T-helper 2 cell treated with Interferon-gamma antibody and Interleukin-4, amounts not matched to agents 5 μg/mL and 100 μg/mL, for 36 hours (primary cell): ENCODE measurements at regions not wholly inside any gene's neighbourhood (a gene's known extent, or its start where the extent isn't known, plus 50 kb on each side); places are given as distances from the start of the nearest gene placed in this dataset.

ENCODE experiments used
- DNase-seq: peaks from one replicate; pipeline ENCODE4 v3.0.0; 2021; ENCODE audit warnings: low spot score
- H3K27ac Mint-ChIP-seq: one replicate; pipeline ENCODE4 v1.8.0; 2021; ENCODE audit warnings: mild to moderate bottlenecking, mixed read lengths
- H3K27me3 Mint-ChIP-seq: one replicate; pipeline ENCODE4 v1.8.0; 2021; ENCODE audit warnings: low read depth, mixed read lengths
- H3K36me3 Mint-ChIP-seq: one replicate; pipeline ENCODE4 v1.8.0; 2021; ENCODE audit warnings: low read depth, mixed read lengths
- H3K4me1 Mint-ChIP-seq: one replicate; pipeline ENCODE4 v1.8.0; 2021; ENCODE audit warnings: low read depth, mixed read lengths
- H3K4me3 Mint-ChIP-seq: one replicate; pipeline ENCODE4 v1.8.0; 2022; ENCODE audit warnings: mild to moderate bottlenecking, moderate library complexity, mixed read lengths
- H3K9me3 Mint-ChIP-seq: one replicate; pipeline ENCODE4 v1.8.0; 2021; ENCODE audit warnings: mixed read lengths

DNA sequence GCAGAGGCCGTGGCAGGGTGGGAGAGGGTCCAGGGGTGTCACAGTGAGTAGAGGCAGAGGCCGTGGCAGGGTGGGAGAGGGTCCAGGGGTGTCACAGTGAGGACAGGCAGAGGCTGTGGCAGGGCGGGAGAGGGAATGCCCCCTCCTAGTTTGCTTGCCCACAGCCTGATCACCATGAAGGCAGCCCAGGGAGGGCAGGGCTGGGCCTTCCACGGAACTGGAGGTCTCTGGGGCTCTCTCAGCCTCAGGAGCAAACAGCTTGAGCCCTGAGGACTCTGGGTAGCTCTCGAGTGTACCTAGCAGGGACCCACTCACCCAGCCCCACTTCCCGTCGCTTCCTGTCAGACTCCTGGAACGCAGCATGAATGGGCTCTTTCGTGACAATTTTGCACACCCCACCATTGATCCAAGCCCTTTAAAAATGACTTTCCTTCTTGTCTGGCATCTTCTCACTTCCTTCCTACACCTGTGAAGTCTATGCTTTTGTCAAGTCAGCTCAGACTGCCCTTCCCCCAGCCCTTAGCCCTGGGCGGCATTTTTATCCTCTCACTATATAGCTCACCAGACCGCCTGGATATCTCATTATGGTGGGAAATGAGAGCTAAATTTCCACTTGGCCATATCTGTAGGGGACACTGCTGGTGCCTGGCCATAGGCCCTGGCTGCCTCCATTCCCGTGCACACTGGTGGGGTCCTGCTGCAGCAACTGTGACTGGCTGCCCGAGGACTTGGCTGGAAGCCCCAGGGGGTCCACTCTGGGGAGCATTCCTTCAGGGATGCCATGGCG lies 140.3 kb downstream of the CDC5L start:
- DNase-seq: no peak
- Mint-ChIP-seq H3K27me3 (peaks cover 2% of the 10 kb centered on the region), H3K4me3 (no peak overlapping the region), H3K36me3 (no peaks in the 10 kb centered on the region), H3K4me1 (peaks cover 22% of the 10 kb centered on the region), H3K27ac (no peak overlapping the region), H3K9me3 (no peaks in the 10 kb centered on the region)

DNA sequence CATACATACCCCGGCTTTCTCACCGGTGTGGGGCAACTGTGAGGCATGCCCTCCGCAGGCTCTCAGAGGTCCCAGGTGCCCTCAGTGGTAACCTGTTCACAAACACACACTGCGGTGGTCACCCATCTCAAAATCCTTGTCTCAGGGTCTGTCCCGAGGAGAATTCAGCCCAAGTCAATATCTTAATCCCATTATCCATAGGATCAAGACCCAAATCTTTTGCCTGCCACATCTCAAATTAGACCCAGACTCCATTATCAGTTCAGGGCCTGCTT lies 140.8 kb downstream of the CDC5L start:
- H3K27ac Mint-ChIP-seq: no peak overlapping the region
- peaks cover 22% of the 10 kb centered on the region for H3K4me1 Mint-ChIP-seq

DNA sequence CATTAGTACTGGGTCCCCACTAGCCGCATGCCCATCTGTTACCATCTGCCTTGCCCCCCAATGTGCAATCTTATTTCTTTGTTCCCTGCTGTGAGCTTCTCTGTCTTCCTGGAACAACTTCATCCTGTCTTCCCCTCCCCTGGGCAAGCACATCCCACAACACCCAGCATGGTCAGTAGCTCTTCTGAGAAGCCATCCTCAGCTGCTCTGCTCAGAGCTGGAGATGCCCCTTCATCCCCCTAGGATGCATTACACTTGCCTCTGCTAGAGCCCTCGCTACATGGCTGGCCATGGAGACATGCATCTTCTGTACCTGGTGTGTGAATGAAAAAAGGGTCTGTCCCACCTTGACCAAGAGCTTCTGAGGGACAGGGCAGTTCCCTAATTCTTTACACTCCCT lies 141.2 kb downstream of the CDC5L start:
- Mint-ChIP-seq H3K4me3 (no peak overlapping the region), H3K36me3 (no peaks in the 10 kb centered on the region), H3K4me1 (peaks cover 22% of the 10 kb centered on the region), H3K9me3 (no peaks in the 10 kb centered on the region), H3K27ac (no peak overlapping the region), H3K27me3 (peaks cover 4% of the 10 kb centered on the region)
- no peak for DNase-seq

More for the DNA sequence above, 140.8 kb downstream of the CDC5L start:
- Mint-ChIP-seq H3K9me3 (no peaks in the 10 kb centered on the region), H3K4me3 (no peak overlapping the region), H3K27me3 (peaks cover 4% of the 10 kb centered on the region), H3K36me3 (no peaks in the 10 kb centered on the region)
- DNase-seq: no peak

DNA sequence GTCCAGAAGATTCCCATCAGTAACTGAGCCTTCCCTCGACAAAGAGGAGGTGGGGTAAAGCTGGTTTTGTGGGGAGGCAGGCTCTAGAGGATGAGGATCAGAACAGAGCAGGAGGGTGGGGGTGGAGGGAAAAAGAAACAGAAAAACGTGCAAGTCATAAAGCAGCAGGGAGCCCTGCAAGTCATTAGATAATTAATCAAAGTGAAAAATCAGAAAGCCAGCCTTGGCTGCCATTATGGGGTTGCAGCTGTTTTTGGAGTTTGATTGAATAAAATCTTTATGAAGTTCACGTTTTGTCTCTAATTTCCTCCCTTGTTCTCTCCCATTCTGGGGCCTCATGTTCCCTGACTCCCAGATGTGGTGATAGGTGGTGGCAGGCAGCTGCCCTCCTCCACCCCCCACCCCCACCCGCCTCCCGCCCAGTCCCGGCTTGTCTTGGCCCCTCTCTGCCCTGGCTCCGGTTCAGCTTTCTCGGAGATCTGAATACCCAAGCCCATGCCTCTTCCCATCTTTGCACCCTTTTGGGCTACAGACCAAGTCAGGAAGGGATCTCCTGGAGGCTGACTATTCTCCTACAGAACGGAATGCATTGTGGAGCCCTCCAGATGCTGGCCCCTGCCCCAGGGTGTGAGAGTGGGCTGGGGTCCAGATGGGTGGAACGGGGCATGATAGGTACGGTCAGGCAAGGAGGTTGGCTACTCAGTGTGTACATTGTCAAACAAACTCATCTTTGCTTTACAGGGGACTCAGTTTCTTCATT lies 141.8 kb downstream of the CDC5L start:
- Mint-ChIP-seq H3K4me1 (peaks cover 22% of the 10 kb centered on the region), H3K27me3 (peaks cover 2% of the 10 kb centered on the region), H3K9me3 (no peaks in the 10 kb centered on the region), H3K27ac (peak overlapping the region; percentile 20), H3K4me3 (no peak overlapping the region), H3K36me3 (no peaks in the 10 kb centered on the region)
- no peak for DNase-seq

DNA sequence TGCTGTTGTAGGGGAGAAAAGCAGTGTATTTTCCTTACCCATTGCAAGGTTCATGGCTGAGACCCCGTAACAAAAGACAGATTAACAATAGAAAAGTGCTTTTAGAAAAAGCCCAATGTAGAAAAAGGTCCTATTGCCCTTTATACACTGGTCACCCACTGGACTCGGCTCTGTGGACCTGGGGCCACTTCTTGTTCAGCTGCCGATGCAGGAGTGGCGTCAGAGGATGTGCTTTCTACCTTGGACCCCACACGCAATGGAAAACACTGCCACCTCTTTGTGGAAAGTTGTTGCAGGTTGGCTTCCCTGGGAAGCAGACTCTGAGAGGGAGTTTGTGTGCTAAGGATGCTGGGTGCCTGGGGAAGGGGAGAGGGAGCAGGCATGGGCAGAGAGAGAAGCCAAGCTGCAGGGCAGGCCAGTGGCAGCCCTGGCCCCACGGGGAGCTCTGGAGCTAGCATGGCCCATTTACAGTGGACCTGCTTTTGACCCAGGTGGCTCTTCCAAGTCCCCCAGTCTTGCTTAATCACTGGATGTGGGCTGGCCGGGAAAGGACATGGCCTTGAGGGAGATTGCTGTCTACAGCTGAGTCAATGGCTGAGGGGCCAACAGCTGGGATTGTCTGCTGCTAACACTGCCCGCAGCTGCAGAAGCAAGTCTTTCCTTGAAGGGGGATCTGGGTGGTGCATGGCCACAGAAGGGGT lies 142.9 kb downstream of the CDC5L start:
- Mint-ChIP-seq H3K36me3 (no peaks in the 10 kb centered on the region), H3K27ac (no peak overlapping the region), H3K4me3 (no peak overlapping the region), H3K27me3 (peaks cover 2% of the 10 kb centered on the region), H3K4me1 (peaks cover 16% of the 10 kb centered on the region), H3K9me3 (no peaks in the 10 kb centered on the region)
- DNase-seq: no peak

DNA sequence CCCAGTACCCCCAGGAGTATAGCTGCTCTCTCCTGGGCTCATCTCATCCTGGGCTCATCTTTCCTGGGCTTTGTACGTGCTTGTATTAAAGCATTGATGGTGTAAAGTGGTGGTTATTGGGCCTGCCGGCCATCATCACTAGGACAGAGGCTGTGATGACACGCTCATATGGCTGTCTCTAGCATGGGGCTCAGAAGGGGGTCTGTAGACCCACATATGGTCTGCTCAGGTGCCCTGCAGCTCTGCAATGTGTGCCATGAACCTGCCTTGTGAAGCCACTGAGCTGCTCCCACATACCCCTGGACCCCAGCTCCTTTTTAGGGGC lies 143.4 kb downstream of the CDC5L start:
- no peaks in the 10 kb centered on the region for H3K9me3 Mint-ChIP-seq
- H3K36me3 Mint-ChIP-seq: no peaks in the 10 kb centered on the region
- peaks cover 2% of the 10 kb centered on the region for H3K27me3 Mint-ChIP-seq

DNA sequence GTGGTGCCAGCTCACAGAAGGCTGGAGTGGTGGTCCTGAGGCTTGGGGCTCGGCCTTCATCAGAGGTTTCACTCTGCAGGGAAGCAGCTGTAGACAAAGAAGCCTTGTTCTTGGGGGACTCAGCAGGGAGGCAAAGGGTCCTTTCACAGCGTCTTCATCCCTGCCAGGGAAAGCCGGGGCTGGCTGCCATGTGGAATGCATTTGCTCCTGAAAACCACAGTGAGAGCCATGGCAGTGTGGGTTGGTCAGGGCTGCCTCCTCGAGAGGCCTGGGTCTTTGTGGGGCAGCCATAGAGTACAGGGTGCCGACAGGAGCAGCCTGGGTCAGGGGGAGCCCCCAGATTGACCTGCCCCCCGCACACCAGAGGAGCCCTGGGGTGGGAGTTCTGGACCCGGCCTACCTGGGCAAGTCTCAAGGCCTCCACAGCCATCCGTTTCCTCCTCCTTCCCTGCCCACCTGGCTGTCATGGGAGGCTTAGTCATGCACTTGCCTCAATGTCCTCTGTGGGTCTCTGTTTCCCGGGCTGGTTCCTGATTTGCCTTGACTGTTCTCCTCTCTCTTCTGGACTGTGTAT lies 144.0 kb downstream of the CDC5L start:
- DNase-seq: no peak
- H3K27me3 Mint-ChIP-seq: peaks cover 2% of the 10 kb centered on the region
- no peaks in the 10 kb centered on the region for H3K9me3 Mint-ChIP-seq
- H3K27ac Mint-ChIP-seq: no peak overlapping the region
- peaks cover 16% of the 10 kb centered on the region for H3K4me1 Mint-ChIP-seq
- H3K4me3 Mint-ChIP-seq: no peak overlapping the region
- no peaks in the 10 kb centered on the region for H3K36me3 Mint-ChIP-seq

More for the DNA sequence above, 143.4 kb downstream of the CDC5L start:
- Mint-ChIP-seq H3K27ac (no peak overlapping the region), H3K4me1 (peaks cover 16% of the 10 kb centered on the region), H3K4me3 (no peak overlapping the region)
- no peak for DNase-seq

DNA sequence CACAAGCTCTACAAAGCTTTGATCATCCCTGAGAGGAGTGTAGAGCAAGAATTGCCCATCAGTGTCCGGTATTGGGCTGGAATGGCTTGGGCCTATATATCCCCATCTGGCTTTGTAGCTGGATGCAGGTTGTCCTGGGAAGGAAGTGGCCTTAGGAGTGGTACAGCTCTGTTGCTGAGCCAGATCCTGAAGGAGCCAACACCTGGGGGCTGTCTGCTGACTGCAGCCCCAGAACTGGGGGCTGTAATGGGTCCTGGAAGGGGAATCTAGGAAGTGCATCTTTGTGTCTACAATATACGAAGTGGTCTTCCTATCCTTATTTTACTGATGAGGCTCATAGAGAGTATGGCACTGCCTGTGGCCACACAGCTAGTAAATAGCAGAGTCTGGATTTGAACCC lies 145.9 kb downstream of the CDC5L start:
- Mint-ChIP-seq H3K27ac (no peak overlapping the region), H3K4me1 (peaks cover 4% of the 10 kb centered on the region), H3K9me3 (no peaks in the 10 kb centered on the region), H3K4me3 (no peak overlapping the region), H3K36me3 (no peaks in the 10 kb centered on the region), H3K27me3 (peaks cover 2% of the 10 kb centered on the region)
- no peak for DNase-seq

DNA sequence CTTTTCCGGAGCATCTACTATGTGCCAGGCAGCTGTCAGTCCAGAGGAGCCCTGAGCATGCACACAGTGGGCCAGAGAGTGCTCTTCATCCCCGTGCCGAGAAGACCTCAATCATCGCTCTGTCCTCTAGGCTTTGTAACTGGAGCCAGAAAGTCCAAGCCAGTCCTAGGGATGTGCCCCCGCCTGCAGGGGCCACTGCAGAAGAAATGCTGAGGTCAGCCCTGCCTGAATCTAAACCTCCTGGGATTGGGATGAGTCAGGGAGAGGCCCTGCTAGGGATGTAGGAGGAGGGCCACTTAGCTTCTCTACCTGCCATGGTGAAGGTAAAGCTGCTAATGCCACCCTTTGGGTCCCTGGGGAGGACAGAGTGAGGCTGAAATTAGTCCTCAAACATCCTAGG lies 146.8 kb downstream of the CDC5L start:
- DNase-seq: no peak
- no peak overlapping the region for H3K4me3 Mint-ChIP-seq
- H3K36me3 Mint-ChIP-seq: no peaks in the 10 kb centered on the region
- H3K27me3 Mint-ChIP-seq: peaks cover 2% of the 10 kb centered on the region
- H3K4me1 Mint-ChIP-seq: no peaks in the 10 kb centered on the region
- no peaks in the 10 kb centered on the region for H3K9me3 Mint-ChIP-seq
- no peak overlapping the region for H3K27ac Mint-ChIP-seq

DNA sequence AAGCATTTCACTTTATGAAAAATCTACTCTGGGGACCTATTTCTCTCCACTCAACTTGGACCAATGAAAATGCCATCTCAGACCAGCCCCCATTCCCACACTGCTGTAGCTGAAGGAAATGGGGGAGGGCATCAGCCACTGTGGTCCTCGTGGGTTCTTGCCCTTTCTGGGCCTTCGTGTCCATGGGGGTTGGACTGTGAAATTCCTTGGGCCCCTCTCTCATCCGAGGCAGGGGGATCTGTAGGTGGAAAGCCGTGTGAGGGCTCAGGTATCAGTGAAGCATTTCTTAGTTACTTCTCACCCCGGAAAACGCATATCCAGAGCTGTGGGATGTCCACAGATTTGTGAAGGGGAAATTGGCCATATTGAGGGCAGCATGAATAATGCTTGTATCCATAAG lies 147.9 kb downstream of the CDC5L start:
- Mint-ChIP-seq H3K27ac (no peak overlapping the region), H3K36me3 (no peaks in the 10 kb centered on the region)
- DNase-seq: no peak

DNA sequence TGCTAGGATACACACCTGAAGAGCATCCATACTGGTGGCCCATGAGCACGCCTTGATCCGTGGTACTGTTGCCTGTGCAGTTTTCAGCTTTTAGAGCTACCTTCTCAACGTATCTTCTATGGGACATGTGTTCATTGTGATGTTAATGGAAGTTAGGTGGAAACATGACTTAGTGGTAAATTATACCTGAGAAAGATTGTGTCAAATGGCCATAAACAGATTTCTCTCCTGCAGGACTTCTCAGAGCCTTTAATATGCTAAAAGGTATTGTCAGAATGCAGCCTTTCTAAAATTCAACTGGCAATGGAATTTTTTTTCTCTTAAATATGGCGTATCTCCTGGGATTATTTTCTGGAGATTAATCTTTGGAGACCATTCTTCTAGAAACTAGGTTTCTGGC lies 148.5 kb downstream of the CDC5L start:
- H3K4me3 Mint-ChIP-seq: no peak overlapping the region
- no peaks in the 10 kb centered on the region for H3K4me1 Mint-ChIP-seq
- DNase-seq: no peak
- H3K27ac Mint-ChIP-seq: no peak overlapping the region
- H3K27me3 Mint-ChIP-seq: peaks cover 2% of the 10 kb centered on the region
- H3K9me3 Mint-ChIP-seq: no peaks in the 10 kb centered on the region
- H3K36me3 Mint-ChIP-seq: no peaks in the 10 kb centered on the region

More for the DNA sequence above, 147.9 kb downstream of the CDC5L start:
- Mint-ChIP-seq H3K9me3 (no peaks in the 10 kb centered on the region), H3K4me3 (no peak overlapping the region), H3K4me1 (no peaks in the 10 kb centered on the region), H3K27me3 (peaks cover 2% of the 10 kb centered on the region)

DNA sequence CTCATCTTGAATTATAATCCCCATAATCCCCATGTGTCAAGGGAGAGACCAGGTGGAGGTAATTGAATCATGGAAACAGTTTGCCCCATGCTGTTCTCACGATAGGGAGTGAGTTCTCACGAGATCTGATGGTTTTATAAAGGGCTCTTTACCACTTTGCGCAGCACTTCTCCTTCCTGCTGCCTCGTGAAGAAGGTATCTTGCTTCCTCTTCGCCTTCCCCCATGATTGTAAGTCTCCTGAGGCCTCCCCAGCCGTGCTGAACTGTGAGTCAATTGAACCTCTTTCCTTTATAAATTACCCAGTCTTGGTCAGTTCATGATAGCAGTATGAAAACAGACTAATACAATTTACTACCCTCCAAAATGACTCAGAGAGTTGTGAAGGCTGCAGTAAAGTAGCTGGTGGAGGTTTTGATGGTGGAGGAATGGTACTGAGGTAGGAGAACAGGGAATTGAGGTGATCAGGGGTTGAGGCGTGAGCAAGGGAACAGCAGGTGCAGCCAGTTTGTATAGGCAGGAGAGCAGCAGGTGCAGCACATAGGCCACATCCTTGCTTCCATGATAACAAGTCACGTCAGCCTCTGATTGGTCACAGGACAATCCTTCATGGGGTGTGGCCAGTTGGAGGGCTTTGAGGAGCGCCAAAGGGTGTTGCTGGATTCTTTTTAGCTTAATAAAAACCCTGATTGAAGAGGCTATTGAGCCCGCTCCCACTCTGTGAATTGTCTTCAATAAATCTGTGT lies 150.0 kb downstream of the CDC5L start:
- no peak for DNase-seq
- H3K27ac Mint-ChIP-seq: no peak overlapping the region
- H3K4me1 Mint-ChIP-seq: no peaks in the 10 kb centered on the region
- no peaks in the 10 kb centered on the region for H3K9me3 Mint-ChIP-seq
- no peaks in the 10 kb centered on the region for H3K36me3 Mint-ChIP-seq
- H3K27me3 Mint-ChIP-seq: peaks cover 2% of the 10 kb centered on the region
- no peak overlapping the region for H3K4me3 Mint-ChIP-seq

DNA sequence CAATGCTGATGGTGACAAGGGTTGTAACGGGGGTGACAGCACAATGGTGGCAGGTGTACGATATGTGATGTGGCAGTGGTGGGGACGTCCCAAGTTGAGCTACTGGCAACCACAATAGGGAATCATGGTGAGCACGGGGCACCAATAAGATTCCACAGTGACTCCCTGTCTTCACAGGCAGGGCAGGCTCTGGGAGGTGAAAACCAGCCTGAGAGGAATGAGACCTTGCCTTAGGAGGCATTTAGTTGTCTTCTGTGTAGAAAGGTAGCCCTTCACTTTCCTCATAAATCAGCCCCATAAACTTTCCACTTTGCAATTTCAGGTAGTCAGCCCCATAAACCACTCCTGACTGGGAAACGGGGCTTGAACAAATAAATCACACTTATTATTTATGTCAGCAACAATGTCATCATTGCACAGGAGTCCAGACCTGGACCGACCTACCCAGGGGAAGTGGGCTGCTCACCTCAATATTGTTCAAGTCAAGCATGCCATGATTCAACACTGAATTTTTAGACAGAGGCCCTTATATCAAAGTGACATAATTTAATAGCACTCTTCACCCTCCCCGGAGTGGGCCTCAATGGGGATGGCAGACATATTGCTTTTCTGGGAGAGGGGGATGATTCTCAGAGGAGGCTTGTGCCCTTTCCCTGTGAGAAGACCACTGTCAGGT lies 150.8 kb downstream of the CDC5L start:
- Mint-ChIP-seq H3K9me3 (no peaks in the 10 kb centered on the region), H3K27ac (no peak overlapping the region)

More for the DNA sequence above, 150.8 kb downstream of the CDC5L start:
- no peaks in the 10 kb centered on the region for H3K27me3 Mint-ChIP-seq
- no peak for DNase-seq
- H3K4me3 Mint-ChIP-seq: no peak overlapping the region
- no peaks in the 10 kb centered on the region for H3K36me3 Mint-ChIP-seq
- no peaks in the 10 kb centered on the region for H3K4me1 Mint-ChIP-seq
